Stimulated activated CD8-positive, alpha-beta memory T cell treated with anti-CD3 and anti-CD28 coated beads, Interleukin-12 subunit alpha, Interleukin-12 subunit beta, amount 100 ng/mL, for 1 hour (primary cell): ENCODE measurements at regions not wholly inside any gene's neighbourhood (a gene's known extent, or its start where the extent isn't known, plus 50 kb on each side); places are given as distances from the start of the nearest gene placed in this dataset.

Experiments used
- DNase-seq: peaks from one replicate; pipeline ENCODE4 v3.0.0-alpha.2; 2020; ENCODE audit warnings: low read depth

GRCh38 chr18:42137693-42138375 lies 182.8 kb downstream of the PIK3C3 start:
- no peak for DNase-seq

DNA sequence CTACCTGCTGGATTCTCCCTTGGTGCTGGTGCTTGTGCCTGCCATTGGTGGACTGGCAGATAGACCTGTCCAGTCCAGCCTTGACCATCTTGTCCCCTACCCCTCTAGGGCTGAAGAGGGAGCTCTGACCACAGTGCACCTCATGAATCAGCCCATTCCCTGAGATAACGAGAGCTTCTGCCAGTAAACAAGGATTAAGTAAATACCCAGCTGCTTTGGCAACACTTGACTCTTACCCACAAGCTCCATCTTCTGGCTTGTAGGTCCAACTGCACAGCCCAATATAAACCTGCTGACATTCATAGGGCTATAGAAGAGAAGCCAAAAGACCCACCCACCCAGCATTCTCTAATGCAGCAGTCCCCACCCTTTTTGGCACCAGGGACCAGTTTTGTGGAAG lies 186.4 kb downstream of the PIK3C3 start:
- DNase-seq = no peak

- no peak for DNase-seq
These were observed 200.0 kb downstream of the PIK3C3 start for GRCh38 chr18:42155024-42155423.

- DNase-seq = no peak
These were observed 201.2 kb downstream of the PIK3C3 start for GRCh38 chr18:42156281-42156680.

- no peak for DNase-seq
These were observed 202.4 kb downstream of the PIK3C3 start for GRCh38 chr18:42157420-42157819.

GRCh38 chr18:42157878-42158277 lies 202.8 kb downstream of the PIK3C3 start:
- no peak for DNase-seq

- no peak for DNase-seq
These were observed 204.1 kb downstream of the PIK3C3 start for GRCh38 chr18:42159146-42159545.

DNA sequence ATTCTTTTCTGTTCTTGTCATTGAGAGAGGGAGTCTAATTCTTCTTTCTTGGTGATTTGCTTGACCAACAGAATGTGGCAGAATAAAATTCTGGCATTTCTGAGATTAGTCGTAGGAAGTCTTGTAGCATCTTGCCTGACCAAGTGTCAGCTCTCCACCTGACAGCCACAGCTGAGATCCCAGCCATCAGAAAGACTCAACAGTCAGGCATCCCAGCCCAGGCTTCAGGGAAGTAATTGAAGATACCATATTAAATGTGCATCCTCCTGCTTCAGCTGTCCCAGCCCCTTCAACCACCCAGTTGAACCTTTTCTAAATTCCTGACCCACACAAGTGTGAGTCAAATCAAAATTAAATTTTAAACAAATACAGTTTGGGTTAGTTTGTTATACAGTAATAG lies 208.3 kb downstream of the PIK3C3 start:
- no peak for DNase-seq

DNA sequence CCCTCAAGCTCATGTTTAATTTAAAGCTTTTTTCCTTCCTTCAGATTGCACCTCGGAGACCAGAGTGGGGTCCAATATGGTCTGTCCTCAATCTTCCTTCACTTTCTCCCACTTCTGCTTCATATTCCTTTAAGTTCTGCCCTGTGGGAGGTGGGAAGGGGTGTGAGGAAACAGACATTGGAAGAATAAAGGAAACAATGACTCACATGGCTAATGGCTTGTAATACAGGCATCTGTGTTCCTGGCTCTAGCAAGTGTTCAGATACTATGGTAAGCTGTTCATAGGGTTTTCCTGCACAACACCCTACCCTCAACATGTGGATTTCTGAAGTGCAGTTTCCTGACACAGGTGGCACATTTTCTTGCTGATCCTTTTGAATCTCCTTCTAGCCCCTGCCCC lies 209.5 kb downstream of the PIK3C3 start:
- no peak for DNase-seq

GRCh38 chr18:42165922-42166513 lies 211.0 kb downstream of the PIK3C3 start:
- DNase-seq = no peak

DNA sequence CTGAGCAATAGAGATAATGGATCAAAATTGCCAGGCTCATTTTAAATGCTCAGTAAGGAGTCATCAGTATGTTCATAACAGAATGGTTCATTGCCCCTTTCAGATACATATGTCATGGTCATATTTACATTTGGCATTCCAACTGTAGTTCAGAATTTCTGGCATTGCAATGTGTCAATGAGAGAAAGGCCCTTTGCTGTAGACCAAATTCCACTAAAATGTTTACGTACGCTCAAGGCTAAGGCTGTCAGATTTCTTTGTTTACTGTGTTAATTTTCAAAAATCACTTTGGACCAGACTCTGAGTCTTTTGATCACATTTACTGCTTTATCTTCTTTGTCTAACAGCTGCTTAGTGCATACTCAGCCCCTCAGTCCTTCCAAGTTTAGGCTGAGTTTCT lies 213.5 kb downstream of the PIK3C3 start:
- DNase-seq = no peak

GRCh38 chr18:42168907-42169306 lies 213.9 kb downstream of the PIK3C3 start:
- DNase-seq = no peak

- no peak for DNase-seq
These were observed 219.9 kb downstream of the PIK3C3 start for GRCh38 chr18:42174909-42175308.

- DNase-seq = no peak
These were observed 221.6 kb downstream of the PIK3C3 start for GRCh38 chr18:42176599-42176998.

GRCh38 chr18:42177390-42177789 lies 222.4 kb downstream of the PIK3C3 start:
- DNase-seq = no peak

DNA sequence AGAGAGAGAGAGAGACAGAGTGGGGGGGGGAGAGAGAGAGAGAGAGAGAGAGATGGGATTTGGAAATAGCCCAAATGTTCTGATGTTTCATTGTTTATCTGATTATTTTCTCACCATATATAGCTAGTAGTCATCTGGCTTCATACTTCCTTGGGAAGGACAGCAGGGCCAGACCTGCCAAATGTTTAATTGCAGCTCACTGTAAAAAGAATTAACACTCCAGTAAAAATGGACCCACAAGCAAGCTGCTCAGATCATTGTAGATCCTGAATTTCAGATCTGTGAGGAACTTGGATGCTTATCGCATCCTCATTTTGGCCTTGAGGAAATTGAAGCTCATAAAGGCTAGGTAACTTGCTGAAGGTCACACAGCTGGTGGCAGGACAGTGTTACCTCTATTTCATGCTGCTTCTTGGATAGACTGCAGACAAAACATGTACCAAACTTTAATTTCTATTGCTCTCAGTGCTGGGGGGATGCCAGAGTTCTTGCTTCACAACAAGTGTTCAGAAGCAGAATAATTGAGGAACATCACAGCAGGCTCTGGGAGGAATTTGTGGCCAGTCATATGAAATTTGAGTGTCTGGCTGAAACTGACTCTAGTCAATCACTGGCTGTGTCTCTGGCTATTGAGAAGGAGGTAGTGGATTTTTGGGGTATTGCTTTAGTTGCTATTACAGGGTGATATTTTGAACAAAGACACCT lies 223.5 kb downstream of the PIK3C3 start:
- no peak for DNase-seq

- DNase-seq = no peak
These were observed 224.6 kb downstream of the PIK3C3 start for GRCh38 chr18:42179542-42180121.

DNA sequence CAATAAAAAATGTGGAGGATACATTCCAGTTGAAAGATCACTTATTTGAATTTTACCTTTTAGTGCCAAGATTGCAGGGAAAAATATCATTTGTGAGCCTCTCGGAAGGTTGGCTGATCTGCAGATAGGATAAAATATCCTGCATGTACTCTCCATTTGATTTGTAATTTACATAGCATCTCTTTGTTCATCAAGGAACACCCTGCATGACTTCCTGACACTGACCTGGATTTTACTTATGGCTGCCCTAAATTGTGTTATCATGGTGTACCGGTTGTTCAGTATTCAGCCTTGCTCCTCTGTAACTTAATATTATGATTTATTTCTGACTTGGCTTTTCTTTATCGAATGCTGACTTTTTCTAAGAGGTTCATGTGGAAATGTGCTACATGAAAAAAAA lies 226.4 kb downstream of the PIK3C3 start:
- DNase-seq = no peak

DNA sequence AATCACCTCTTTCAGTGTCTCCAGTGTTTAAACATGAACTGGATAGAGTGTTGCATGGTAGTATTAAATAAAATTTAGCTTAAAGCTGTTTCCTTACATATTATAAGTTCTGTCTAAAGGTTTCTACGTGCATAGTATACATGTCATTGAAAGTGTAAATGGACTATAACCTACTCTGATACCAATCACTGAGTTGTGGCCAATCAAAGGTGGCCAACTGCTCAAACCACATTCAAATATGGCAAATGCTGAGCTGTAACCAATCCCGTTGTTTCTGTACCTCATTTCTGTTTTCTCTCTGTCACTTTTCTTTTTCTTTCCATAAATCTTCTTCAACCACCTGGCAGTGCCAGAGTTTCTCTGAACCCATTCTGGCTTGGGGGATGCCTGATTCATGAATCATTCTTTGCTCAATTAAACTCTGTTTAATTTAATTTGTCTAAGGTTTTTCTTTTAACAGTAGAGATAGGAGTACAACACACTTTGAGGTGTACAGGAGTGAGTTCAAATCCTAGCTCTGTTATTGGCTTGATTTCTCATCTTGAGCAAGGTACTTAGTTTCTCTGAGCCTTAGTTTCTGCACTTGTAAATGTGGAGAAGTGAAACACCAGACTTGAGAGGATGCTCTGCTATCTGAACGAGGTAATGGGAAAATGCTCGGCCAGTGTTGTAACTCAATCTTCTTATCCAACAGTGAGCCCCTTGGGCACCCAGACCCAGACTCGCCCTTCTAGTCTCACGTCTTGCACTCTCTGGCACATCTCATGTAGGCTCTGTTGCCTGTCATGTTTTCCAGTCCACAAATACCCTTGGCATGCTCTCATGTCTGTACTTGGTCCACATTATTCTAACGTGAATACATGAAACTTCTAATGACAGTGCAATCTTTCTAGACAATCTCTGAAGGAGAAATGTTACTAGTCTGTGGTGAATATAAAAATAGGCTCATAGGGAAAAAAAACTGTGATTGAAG lies 228.0 kb downstream of the PIK3C3 start:
- no peak for DNase-seq

DNA sequence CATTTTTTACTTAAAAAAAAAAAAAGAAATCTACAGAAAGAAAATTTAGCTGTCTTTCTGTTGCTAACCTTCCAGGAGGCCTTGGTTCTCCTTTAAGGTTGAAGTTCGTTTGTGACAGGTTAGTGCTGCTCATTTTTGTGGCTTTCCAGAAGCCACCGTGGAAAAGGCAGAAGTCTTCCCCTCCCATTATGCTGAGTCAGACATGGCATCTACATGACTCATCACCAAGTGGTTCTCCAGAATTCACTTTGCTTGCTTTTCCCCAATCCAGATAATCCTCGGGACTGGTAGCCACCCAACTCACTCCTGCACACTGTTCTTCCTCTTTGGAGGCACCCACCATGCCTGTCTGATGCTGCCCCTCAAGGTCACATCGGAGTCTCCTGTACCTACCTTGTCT lies 228.7 kb downstream of the PIK3C3 start:
- DNase-seq = no peak

DNA sequence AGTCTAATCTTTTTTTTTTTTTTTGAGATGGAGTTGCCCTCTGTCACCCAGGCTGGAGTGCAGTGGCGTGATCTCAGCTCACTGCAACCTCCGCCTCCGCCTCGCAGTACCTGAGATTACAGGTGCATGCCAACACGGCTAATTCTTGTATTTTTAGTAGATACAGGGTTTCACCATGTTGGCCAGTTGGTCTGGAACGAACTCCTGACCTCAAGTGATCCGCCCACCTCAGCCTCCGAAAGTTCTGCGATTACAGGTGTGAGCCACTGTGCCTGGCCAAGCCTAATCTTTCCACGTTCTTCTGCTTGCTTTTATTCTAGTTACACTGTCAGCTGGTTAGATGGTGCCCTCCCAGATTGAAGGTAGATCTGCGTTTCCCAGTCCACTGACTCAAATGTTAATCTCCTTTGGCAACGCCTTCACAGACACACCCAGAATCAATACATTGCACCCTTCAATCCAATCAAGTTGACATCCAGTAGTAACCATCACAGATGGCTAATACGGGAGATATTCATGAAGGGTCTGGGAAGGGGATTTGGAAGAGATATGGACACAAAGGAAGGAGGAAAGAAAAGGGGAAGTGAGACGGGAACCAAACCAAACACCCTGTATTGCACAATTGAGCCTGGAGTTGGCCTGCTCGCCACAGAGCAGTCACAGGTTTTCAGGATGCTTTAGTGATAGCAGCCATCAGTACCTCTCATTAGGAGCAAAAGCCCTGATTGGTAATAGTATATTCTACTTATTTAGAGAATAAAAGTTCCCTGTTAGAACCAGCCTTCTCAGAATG lies 229.8 kb downstream of the PIK3C3 start:
- no peak for DNase-seq
